ENCODE measurements at regions not wholly inside any gene's neighbourhood (a gene's known extent, or its start where the extent isn't known, plus 50 kb on each side); places are given as distances from the start of the nearest gene placed in this dataset.

DNA sequence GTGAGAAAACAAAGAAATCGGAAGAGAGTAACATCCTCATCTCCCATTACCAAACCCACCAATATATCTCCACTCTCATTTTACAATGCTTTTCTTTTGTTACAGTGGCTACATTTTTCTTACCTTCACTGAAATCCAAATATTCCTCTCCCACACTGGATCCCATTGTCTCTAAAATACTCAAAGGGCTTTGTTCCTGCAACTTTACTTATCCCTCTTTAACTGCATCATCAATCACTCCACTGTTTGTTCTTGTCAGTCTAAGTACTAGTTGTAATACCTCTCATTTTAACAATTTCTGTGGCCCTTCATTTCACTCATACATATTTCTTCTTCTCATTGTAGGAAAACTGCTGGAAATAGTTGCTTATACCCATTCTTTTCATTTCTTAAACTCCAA lies 464.2 kb upstream of the PIK3C3 start:
- TF ChIP-seq, protein P1, sequence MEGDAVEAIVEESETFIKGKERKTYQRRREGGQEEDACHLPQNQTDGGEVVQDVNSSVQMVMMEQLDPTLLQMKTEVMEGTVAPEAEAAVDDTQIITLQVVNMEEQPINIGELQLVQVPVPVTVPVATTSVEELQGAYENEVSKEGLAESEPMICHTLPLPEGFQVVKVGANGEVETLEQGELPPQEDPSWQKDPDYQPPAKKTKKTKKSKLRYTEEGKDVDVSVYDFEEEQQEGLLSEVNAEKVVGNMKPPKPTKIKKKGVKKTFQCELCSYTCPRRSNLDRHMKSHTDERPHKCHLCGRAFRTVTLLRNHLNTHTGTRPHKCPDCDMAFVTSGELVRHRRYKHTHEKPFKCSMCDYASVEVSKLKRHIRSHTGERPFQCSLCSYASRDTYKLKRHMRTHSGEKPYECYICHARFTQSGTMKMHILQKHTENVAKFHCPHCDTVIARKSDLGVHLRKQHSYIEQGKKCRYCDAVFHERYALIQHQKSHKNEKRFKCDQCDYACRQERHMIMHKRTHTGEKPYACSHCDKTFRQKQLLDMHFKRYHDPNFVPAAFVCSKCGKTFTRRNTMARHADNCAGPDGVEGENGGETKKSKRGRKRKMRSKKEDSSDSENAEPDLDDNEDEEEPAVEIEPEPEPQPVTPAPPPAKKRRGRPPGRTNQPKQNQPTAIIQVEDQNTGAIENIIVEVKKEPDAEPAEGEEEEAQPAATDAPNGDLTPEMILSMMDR (IDR thresholded peaks at IDR 0.05): no peak
- no peak for TF ChIP-seq POLR2A (IDR thresholded peaks at IDR 0.05)

Data from testis (tissue), 2 donors.